ENCODE measurements at regions not wholly inside any gene's neighbourhood (a gene's known extent, or its start where the extent isn't known, plus 50 kb on each side); places are given as distances from the start of the nearest gene placed in this dataset.
A peak's percentile ranks its signal among the peaks of the same experiment; 100 is the strongest.

DNA sequence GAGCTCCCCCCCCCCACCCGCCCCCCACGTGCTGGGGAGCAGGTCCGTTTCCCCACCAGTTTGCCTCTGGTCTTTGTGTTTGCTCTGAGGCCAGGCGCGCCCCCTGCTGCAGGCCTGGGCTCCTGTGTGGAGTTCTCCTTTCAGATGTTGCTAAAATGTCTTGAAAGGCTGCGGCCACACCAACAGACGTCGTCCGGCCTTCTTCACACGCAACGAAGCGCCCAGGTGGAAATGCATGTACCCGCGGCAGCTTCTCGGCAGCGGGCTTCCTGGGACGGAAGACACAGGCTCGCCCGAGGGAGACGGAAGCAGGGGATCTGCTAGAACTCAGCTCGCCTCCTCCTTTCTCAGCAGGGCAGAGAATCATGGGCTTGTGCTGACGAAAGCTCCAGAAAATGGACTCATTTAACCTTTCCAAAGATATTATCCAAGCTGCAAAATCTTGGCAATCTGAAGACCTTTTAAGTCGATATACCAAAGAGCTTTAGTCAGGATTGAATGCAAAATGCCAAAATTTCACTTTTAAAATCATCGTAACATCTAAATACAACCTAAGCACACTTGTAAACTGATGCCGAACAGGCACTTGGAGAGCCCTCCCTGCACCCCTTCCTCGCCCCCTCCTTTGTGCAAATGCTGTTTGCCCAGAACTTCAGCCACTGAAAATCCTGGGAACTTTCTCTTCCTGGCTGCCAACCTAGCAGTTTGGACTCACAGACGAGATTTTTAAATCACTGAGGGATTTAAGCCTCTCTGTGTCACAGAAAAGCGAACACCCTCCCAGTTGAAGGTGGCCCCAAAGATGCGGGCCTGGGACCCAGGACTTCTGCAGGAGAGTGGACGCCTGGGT, 125.5 kb upstream of the ZNF516 start:
- Mint-ChIP-seq H3K27ac (peak overlapping the region; percentile 89), H3K4me1 (peaks cover 60% of the 10 kb centered on the region), H3K36me3 (no peaks in the 10 kb centered on the region), H3K9me3 (no peaks in the 10 kb centered on the region), H3K4me3 (peak overlapping the region; percentile 77), H3K27me3 (ENCODE audit: low read depth) (peaks cover 39% of the 10 kb centered on the region)
- CTCF ChIA-PET = interaction anchor here (0.6 to 7.1 kb wide), 32 partner anchors 9 to 321 kb away, joined by 3 to 58 read pairs (median 4); no protein-coding TSS in a partner anchor
- ATAC-seq (peak; percentile 75), DNase-seq (ENCODE audit: low spot score) (peak; percentile 81)
- POLR2A ChIA-PET = interaction anchor here (1.1 to 2.1 kb wide), 6 partner anchors 55 to 170 kb away, joined by 3 to 11 read pairs (median 6); no protein-coding TSS in a partner anchor
- no peak for TF ChIP-seq CREB1 (CRISPR knock-in tag; IDR thresholded peaks at IDR 0.05)
- TF ChIP-seq, protein P1, sequence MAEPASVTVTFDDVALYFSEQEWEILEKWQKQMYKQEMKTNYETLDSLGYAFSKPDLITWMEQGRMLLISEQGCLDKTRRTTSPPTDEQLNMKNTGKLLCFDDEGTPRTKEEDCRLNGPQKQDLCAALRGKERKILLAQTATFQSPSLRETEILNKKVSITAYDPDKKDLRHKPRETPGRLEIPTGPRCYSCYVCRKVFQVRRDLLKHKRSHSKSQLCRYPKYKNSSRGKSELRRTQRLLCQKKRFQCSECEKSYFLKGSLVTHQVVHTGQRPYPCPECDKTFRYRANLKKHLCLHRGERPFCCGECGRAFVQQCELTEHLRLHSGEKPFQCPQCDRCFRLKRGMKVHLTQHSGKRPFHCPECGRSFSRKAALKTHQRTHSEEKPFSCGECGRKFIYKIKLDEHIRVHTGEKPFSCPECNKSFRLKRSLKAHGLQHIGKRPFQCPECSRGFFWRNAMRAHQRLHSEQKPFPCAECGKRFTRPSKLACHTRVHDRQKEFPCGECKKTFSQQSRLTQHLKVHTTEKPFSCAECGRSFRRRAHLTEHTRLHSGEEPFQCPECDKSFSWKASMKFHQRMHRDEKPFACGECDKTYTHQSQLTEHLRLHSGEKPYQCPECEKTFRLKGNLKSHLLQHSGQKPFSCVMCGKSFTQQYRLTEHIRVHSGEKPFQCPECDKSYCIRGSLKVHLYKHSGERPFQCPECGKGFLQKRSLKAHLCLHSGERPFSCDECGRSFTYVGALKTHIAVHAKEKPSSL (CRISPR knock-in tag; conservative IDR thresholded peaks at IDR 0.05) = no peak
- TF ChIP-seq, protein P2, sequence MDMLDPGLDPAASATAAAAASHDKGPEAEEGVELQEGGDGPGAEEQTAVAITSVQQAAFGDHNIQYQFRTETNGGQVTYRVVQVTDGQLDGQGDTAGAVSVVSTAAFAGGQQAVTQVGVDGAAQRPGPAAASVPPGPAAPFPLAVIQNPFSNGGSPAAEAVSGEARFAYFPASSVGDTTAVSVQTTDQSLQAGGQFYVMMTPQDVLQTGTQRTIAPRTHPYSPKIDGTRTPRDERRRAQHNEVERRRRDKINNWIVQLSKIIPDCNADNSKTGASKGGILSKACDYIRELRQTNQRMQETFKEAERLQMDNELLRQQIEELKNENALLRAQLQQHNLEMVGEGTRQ (CRISPR knock-in tag; IDR thresholded peaks at IDR 0.05) = no peak
- TF ChIP-seq, protein P3, sequence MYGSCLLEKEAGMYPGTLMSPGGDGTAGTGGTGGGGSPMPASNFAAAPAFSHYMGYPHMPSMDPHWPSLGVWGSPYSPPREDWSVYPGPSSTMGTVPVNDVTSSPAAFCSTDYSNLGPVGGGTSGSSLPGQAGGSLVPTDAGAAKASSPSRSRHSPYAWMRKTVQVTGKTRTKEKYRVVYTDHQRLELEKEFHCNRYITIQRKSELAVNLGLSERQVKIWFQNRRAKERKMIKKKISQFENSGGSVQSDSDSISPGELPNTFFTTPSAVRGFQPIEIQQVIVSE (CRISPR knock-in tag; IDR thresholded peaks at IDR 0.05; ENCODE audit: borderline replicate concordance) = no peak
- TF ChIP-seq, protein P4, sequence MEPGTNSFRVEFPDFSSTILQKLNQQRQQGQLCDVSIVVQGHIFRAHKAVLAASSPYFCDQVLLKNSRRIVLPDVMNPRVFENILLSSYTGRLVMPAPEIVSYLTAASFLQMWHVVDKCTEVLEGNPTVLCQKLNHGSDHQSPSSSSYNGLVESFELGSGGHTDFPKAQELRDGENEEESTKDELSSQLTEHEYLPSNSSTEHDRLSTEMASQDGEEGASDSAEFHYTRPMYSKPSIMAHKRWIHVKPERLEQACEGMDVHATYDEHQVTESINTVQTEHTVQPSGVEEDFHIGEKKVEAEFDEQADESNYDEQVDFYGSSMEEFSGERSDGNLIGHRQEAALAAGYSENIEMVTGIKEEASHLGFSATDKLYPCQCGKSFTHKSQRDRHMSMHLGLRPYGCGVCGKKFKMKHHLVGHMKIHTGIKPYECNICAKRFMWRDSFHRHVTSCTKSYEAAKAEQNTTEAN (CRISPR knock-in tag; IDR thresholded peaks at IDR 0.05) = 0 out of 2 replicates have a peak, but pooled peaks have one; percentile 22
- TF ChIP-seq, protein P5, sequence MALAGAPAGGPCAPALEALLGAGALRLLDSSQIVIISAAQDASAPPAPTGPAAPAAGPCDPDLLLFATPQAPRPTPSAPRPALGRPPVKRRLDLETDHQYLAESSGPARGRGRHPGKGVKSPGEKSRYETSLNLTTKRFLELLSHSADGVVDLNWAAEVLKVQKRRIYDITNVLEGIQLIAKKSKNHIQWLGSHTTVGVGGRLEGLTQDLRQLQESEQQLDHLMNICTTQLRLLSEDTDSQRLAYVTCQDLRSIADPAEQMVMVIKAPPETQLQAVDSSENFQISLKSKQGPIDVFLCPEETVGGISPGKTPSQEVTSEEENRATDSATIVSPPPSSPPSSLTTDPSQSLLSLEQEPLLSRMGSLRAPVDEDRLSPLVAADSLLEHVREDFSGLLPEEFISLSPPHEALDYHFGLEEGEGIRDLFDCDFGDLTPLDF (CRISPR knock-in tag; IDR thresholded peaks at IDR 0.05) = no peak
- TF ChIP-seq ZNF317 (CRISPR knock-in tag; IDR thresholded peaks at IDR 0.05; ENCODE audit: borderline replicate concordance, low read depth) = no peak
- TF ChIP-seq, protein P6, sequence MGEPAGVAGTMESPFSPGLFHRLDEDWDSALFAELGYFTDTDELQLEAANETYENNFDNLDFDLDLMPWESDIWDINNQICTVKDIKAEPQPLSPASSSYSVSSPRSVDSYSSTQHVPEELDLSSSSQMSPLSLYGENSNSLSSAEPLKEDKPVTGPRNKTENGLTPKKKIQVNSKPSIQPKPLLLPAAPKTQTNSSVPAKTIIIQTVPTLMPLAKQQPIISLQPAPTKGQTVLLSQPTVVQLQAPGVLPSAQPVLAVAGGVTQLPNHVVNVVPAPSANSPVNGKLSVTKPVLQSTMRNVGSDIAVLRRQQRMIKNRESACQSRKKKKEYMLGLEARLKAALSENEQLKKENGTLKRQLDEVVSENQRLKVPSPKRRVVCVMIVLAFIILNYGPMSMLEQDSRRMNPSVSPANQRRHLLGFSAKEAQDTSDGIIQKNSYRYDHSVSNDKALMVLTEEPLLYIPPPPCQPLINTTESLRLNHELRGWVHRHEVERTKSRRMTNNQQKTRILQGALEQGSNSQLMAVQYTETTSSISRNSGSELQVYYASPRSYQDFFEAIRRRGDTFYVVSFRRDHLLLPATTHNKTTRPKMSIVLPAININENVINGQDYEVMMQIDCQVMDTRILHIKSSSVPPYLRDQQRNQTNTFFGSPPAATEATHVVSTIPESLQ (CRISPR knock-in tag; IDR thresholded peaks at IDR 0.05) = no peak
- TF ChIP-seq FOXJ3 (CRISPR knock-in tag; IDR thresholded peaks at IDR 0.05; ENCODE audit: borderline replicate concordance) = no peak
- no peak for TF ChIP-seq ATF1 (CRISPR knock-in tag; IDR thresholded peaks at IDR 0.05)
- TF ChIP-seq RELA (CRISPR knock-in tag; IDR thresholded peaks at IDR 0.05; ENCODE audit: borderline replicate concordance) = no peak
- TF ChIP-seq, protein P7, sequence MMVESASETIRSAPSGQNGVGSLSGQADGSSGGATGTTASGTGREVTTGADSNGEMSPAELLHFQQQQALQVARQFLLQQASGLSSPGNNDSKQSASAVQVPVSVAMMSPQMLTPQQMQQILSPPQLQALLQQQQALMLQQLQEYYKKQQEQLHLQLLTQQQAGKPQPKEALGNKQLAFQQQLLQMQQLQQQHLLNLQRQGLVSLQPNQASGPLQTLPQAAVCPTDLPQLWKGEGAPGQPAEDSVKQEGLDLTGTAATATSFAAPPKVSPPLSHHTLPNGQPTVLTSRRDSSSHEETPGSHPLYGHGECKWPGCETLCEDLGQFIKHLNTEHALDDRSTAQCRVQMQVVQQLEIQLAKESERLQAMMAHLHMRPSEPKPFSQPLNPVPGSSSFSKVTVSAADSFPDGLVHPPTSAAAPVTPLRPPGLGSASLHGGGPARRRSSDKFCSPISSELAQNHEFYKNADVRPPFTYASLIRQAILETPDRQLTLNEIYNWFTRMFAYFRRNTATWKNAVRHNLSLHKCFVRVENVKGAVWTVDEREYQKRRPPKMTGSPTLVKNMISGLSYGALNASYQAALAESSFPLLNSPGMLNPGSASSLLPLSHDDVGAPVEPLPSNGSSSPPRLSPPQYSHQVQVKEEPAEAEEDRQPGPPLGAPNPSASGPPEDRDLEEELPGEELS (CRISPR knock-in tag; IDR thresholded peaks at IDR 0.05) = no peak
- TF ChIP-seq, protein P8, sequence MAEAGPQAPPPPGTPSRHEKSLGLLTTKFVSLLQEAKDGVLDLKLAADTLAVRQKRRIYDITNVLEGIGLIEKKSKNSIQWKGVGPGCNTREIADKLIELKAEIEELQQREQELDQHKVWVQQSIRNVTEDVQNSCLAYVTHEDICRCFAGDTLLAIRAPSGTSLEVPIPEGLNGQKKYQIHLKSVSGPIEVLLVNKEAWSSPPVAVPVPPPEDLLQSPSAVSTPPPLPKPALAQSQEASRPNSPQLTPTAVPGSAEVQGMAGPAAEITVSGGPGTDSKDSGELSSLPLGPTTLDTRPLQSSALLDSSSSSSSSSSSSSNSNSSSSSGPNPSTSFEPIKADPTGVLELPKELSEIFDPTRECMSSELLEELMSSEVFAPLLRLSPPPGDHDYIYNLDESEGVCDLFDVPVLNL (CRISPR knock-in tag; IDR thresholded peaks at IDR 0.05; ENCODE audit: borderline replicate concordance, low read depth) = no peak
- TF ChIP-seq TEAD1 (CRISPR knock-in tag; IDR thresholded peaks at IDR 0.05) = peak; percentile 47; the same call in 1 of the 2 replicates
- TF ChIP-seq, protein P9, sequence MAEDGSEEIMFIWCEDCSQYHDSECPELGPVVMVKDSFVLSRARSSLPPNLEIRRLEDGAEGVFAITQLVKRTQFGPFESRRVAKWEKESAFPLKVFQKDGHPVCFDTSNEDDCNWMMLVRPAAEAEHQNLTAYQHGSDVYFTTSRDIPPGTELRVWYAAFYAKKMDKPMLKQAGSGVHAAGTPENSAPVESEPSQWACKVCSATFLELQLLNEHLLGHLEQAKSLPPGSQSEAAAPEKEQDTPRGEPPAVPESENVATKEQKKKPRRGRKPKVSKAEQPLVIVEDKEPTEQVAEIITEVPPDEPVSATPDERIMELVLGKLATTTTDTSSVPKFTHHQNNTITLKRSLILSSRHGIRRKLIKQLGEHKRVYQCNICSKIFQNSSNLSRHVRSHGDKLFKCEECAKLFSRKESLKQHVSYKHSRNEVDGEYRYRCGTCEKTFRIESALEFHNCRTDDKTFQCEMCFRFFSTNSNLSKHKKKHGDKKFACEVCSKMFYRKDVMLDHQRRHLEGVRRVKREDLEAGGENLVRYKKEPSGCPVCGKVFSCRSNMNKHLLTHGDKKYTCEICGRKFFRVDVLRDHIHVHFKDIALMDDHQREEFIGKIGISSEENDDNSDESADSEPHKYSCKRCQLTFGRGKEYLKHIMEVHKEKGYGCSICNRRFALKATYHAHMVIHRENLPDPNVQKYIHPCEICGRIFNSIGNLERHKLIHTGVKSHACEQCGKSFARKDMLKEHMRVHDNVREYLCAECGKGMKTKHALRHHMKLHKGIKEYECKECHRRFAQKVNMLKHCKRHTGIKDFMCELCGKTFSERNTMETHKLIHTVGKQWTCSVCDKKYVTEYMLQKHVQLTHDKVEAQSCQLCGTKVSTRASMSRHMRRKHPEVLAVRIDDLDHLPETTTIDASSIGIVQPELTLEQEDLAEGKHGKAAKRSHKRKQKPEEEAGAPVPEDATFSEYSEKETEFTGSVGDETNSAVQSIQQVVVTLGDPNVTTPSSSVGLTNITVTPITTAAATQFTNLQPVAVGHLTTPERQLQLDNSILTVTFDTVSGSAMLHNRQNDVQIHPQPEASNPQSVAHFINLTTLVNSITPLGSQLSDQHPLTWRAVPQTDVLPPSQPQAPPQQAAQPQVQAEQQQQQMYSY (CRISPR knock-in tag; IDR thresholded peaks at IDR 0.05) = 0 out of 2 replicates have a peak, but pooled peaks have one; percentile 17
- TF ChIP-seq SP1 (CRISPR knock-in tag; conservative IDR thresholded peaks at IDR 0.05) = 0 out of 2 replicates have a peak, but pooled peaks have one; percentile 2
- TF ChIP-seq, protein P10, sequence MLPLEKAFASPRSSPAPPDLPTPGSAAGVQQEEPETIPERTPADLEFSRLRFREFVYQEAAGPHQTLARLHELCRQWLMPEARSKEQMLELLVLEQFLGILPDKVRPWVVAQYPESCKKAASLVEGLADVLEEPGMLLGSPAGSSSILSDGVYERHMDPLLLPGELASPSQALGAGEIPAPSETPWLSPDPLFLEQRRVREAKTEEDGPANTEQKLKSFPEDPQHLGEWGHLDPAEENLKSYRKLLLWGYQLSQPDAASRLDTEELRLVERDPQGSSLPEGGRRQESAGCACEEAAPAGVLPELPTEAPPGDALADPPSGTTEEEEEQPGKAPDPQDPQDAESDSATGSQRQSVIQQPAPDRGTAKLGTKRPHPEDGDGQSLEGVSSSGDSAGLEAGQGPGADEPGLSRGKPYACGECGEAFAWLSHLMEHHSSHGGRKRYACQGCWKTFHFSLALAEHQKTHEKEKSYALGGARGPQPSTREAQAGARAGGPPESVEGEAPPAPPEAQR (CRISPR knock-in tag; IDR thresholded peaks at IDR 0.05) = no peak
